Fibroblast of lung (primary cell): ENCODE measurements at regions not wholly inside any gene's neighbourhood (a gene's known extent, or its start where the extent isn't known, plus 50 kb on each side); places are given as distances from the start of the nearest gene placed in this dataset.

Experiments used
- EZH2 ChIP-seq: IDR thresholded peaks from 2 replicates; pipeline ENCODE4 v1.5.1; 2012; ENCODE audit warnings: low read length, control low read depth, mild to moderate bottlenecking; ENCODE audit errors: missing control alignments
- TF ChIP-seq, protein P1 (sequence below), 2 donors: IDR thresholded peaks in 1 of 2; conservative IDR thresholded peaks in 1 of 2; 1 replicate in 1 of 2; 2 replicates in 1 of 2; pipeline ENCODE4 v1.5.1; 2011 to 2012; ENCODE audit warnings: low read length in 2 of 2, control low read depth in 1 of 2, inconsistent platforms in 1 of 2, low read depth in 1 of 2, mild to moderate bottlenecking in 1 of 2

DNA sequence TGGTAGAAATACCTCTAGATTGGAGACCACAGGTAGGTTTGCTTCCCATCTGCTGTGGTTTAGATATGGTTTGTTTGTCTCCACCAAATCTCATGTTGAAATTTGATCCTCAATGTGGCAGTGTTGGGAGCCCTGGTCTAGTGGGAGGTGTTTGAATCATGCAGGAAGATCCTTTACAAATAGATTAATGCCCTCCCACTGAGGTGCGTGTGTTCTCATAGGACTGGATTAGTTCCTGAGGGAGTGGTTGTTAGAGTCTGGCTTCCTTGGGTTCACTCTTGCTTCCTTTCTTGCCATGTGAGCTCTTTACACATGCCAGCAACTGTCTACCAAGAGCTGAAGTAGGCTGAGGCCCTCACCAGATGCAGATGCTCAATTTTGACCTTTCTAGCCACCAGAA, 391.1 kb upstream of the GRIA1 start:
- TF ChIP-seq, protein P1, sequence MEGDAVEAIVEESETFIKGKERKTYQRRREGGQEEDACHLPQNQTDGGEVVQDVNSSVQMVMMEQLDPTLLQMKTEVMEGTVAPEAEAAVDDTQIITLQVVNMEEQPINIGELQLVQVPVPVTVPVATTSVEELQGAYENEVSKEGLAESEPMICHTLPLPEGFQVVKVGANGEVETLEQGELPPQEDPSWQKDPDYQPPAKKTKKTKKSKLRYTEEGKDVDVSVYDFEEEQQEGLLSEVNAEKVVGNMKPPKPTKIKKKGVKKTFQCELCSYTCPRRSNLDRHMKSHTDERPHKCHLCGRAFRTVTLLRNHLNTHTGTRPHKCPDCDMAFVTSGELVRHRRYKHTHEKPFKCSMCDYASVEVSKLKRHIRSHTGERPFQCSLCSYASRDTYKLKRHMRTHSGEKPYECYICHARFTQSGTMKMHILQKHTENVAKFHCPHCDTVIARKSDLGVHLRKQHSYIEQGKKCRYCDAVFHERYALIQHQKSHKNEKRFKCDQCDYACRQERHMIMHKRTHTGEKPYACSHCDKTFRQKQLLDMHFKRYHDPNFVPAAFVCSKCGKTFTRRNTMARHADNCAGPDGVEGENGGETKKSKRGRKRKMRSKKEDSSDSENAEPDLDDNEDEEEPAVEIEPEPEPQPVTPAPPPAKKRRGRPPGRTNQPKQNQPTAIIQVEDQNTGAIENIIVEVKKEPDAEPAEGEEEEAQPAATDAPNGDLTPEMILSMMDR (conservative IDR thresholded peaks at IDR 0.05 in 1 of 2, IDR thresholded peaks at IDR 0.05 in 1 of 2; ENCODE audit: low read depth in 1 of 2, low read length in 2 of 2) = no peak
- TF ChIP-seq EZH2 = no peak
